ENCODE measurements at regions not wholly inside any gene's neighbourhood (a gene's known extent, or its start where the extent isn't known, plus 50 kb on each side); places are given as distances from the start of the nearest gene placed in this dataset.

GRCh38 chr14:96980835-96981234 lies 183.7 kb downstream of the VRK1 start:
- no peaks in the 10 kb centered on the region for H3K4me1 ChIP-seq (ENCODE audit: control insufficient read depth in 5 of 5, insufficient read depth in 5 of 5, low read length in 5 of 5)
- no peak overlapping the region for H3K9ac ChIP-seq (ENCODE audit: insufficient read depth in 1 of 2, low read length in 2 of 2)
- H3K27me3 ChIP-seq (ENCODE audit: control insufficient read depth in 3 of 3, insufficient read depth in 3 of 3, low read length in 2 of 3), result no peaks in the 10 kb centered on the region
- no peak for ATAC-seq (ENCODE audit: insufficient read depth, low FRiP score)
- no peak overlapping the region for H3K4me3 ChIP-seq
- DNase-seq, result peak in 1 of 3 donors; percentile 2
- H3K36me3 ChIP-seq (ENCODE audit: control insufficient read depth in 4 of 4, insufficient read depth in 4 of 4, low read length in 4 of 4), result no peaks in the 10 kb centered on the region
- peaks cover 0 to 5% (median 0%) of the 10 kb centered on the region in 4 donors for H3K9me3 ChIP-seq (ENCODE audit: control insufficient read depth in 4 of 4, insufficient read depth in 3 of 4, low read length in 3 of 4)
- no peak overlapping the region for H3K27ac ChIP-seq (ENCODE audit: low read depth in 1 of 2, low read length in 1 of 2)
- 81 to 86% methylated on average over 4 of the region's 4 CpGs for WGBS, 2 donors
- no peak for TF ChIP-seq CTCF (IDR thresholded peaks at IDR 0.05; ENCODE audit: control extremely low read depth, extremely low read depth)

- Histone ChIP-seq H3K27ac (ENCODE audit: low read depth in 1 of 2, low read length in 1 of 2) (no peak overlapping the region), H3K9ac (ENCODE audit: insufficient read depth in 1 of 2, low read length in 2 of 2) (no peak overlapping the region), H3K27me3 (ENCODE audit: control insufficient read depth in 3 of 3, insufficient read depth in 3 of 3, low read length in 2 of 3) (no peaks in the 10 kb centered on the region), H3K9me3 (ENCODE audit: control insufficient read depth in 4 of 4, insufficient read depth in 3 of 4, low read length in 3 of 4) (peaks cover 0 to 6% (median 0%) of the 10 kb centered on the region in 4 donors), H3K4me1 (ENCODE audit: control insufficient read depth in 5 of 5, insufficient read depth in 5 of 5, low read length in 5 of 5) (no peaks in the 10 kb centered on the region), H3K4me3 (no peak overlapping the region), H3K36me3 (ENCODE audit: control insufficient read depth in 4 of 4, insufficient read depth in 4 of 4, low read length in 4 of 4) (no peaks in the 10 kb centered on the region)
- 71 to 80% methylated on average over 6 of the region's 6 CpGs for WGBS, 2 donors
- TF ChIP-seq CTCF (IDR thresholded peaks at IDR 0.05; ENCODE audit: control extremely low read depth, extremely low read depth), result no peak
- no peak for DNase-seq
- ATAC-seq (ENCODE audit: insufficient read depth, low FRiP score), result no peak
Measured at GRCh38 chr14:96986256-96987085, 189.3 kb downstream of the VRK1 start.

GRCh38 chr14:96987086-96987474 lies 189.9 kb downstream of the VRK1 start:
- Histone ChIP-seq H3K36me3 (ENCODE audit: control insufficient read depth in 4 of 4, insufficient read depth in 4 of 4, low read length in 4 of 4) (no peaks in the 10 kb centered on the region), H3K9me3 (ENCODE audit: control insufficient read depth in 4 of 4, insufficient read depth in 3 of 4, low read length in 3 of 4) (peaks cover 0 to 6% (median 0%) of the 10 kb centered on the region in 4 donors), H3K9ac (ENCODE audit: insufficient read depth in 1 of 2, low read length in 2 of 2) (no peak overlapping the region), H3K27ac (ENCODE audit: low read depth in 1 of 2, low read length in 1 of 2) (no peak overlapping the region), H3K4me1 (ENCODE audit: control insufficient read depth in 5 of 5, insufficient read depth in 5 of 5, low read length in 5 of 5) (no peaks in the 10 kb centered on the region), H3K27me3 (ENCODE audit: control insufficient read depth in 3 of 3, insufficient read depth in 3 of 3, low read length in 2 of 3) (no peaks in the 10 kb centered on the region), H3K4me3 (no peak overlapping the region)
- WGBS, 2 donors, result 49 to 56% methylated on average over 6 of the region's 6 CpGs
- ATAC-seq (ENCODE audit: insufficient read depth, low FRiP score) (no peak), DNase-seq (no peak)
- no peak for TF ChIP-seq CTCF (IDR thresholded peaks at IDR 0.05; ENCODE audit: control extremely low read depth, extremely low read depth)

Data from lung (tissue), 11 donors.